NCI-H187 (cell line): ENCODE measurements at regions not wholly inside any gene's neighbourhood (a gene's known extent, or its start where the extent isn't known, plus 50 kb on each side); places are given as distances from the start of the nearest gene placed in this dataset.
"Not testable (repeated sequence)": the region's sequence is repeated elsewhere in the genome, so short reads cannot be mapped to it uniquely, and the experiment has no call there.

ENCODE experiments used
- DNase-seq, 2 experiments: peaks; one replicate each; lab custom pipeline; 2025; lab: John Stamatoyannopoulos, UW

DNA sequence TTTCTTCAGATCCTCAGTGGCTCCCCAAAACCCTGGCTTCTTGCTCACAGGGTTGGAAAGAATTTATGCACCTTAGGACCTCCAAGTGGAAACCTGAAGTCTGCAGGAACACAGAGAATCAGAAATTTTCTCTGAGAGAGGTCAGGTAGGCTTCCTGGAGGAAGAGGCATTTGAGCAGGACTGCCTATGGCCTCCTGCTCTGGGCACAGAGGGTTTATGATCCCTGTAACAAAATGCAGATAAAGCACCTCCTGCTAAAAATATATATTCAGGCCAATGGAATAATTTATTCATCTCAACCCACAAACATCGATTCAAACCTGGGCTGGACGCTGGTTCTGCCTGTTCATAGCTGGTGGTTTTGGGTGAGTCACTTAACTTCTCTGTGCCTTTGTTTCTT is 68.1 kb upstream of the FGF3 start:
- DNase-seq: no peak

DNA sequence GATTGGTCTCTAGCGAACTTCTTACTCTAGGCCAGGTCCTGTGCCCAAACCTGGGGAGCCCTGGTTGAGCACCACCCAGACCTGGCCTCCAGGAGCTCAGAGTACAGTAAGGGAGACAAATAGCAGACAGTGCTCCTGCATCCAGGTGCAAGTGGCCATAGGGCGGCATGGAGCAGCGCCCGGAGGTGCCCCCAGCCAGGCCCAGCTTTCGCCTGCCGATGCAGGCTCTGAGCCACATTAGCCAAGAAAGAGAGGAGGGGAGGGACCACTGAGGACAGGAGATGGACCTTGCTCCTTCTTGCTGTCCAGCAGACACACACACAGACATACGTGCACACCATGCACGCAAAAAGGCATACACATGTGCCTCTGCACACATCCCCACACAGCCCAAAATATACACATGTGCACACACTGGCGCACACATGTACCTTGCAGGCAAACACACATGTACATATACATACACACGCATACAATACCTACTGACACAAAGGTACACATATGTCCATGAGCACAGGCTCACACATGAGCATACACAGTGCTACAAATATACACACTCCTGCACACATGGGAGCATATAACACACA is 68.7 kb upstream of the FGF3 start:
- DNase-seq: no peak

DNA sequence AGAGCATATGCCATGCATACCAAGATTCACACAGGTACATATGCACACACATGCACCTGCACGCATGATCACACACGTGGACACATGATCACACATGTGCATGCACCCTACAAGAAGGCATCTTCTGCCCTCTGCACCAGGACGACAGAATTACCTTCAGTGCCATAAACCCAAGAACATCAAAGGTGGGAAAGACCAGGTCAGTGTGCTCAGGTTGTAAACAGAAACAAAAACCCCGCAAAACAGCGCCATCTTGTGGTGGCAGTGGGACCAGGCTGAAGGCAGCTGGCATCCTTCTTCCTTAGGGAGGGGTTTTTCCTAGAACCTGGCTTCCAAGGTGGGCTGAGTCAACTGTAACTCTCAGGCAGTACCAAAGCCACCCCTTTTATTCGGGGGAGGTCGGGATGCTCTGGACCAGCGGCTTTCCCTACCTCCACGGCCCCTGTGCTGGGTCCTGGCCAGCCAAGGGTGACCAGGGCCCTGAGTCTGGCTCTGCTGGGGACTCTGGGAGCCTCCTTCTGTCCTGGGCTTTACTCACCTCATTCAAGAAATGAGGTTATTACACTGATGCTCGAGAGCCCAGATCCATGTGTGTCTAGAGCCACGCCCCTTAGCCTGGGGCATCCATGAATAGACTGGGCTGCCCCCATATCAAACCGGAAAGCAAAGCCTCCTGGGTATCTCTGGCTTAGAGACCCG is 69.4 kb upstream of the FGF3 start:
- peak; percentile 24 to 38 for DNase-seq

DNA sequence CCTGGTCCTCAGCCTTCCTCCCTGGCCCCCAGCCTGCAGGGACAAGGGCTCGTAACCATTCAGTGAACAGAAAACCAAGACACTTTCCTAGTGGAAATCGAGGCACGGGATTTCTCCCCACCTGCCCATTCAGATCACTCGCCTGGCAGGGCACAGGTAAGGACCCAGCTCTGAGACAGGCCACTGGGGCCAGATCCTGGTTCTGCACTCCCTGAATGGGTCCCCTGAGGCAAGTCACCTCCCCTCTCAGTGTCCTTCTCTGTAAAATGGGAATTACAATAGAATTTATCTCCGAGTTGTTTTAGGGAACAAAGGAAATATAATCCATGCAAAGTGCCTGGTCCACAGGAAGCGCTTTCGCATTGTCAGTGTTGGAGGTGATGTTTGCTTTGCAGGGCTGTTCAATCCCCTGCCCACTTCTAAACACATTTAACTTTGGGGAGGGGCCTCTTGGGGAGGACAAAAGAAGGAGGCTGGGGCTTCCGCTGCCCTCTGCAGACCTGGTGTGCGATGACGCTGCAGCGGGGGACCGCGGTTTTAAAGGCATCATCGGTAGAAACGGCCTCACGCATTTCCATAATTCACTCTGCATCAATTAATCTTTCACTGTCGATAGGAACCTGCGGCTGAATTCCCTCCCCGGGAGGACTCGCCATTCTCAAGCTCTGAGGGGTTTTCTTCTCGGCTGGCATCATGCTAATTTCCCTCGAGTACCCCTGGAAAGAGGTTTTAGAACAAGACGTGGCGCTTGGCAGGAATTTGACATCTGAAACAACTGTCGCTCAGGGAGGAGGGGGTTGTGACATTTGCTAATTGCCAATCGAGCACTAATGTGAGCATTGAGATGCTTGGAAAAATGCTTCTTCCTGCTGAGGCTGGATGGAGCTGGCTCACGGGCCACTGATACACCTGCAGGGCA is 70.4 kb upstream of the FGF3 start:
- DNase-seq: no peak

DNA sequence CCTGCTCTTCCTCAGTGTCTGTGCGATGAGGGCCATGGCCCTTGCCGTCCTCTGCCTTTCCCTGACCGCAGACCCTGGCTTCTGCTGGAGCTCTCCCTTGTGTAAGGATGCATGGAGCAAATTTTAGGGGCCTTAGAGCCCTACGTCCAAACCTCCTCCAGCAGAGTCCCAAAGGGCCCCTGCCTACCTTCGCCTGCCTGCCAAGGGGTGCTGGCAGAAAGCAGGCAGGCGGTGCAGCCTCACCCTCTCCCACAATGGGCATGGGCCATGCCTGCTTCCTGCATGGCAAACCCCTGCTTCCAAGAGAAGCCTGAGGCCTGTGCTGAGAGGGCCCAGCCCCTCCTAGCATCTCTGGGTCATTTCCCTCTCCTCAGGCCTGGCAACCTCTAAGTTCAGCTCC is 71.3 kb upstream of the FGF3 start:
- no peak for DNase-seq

DNA sequence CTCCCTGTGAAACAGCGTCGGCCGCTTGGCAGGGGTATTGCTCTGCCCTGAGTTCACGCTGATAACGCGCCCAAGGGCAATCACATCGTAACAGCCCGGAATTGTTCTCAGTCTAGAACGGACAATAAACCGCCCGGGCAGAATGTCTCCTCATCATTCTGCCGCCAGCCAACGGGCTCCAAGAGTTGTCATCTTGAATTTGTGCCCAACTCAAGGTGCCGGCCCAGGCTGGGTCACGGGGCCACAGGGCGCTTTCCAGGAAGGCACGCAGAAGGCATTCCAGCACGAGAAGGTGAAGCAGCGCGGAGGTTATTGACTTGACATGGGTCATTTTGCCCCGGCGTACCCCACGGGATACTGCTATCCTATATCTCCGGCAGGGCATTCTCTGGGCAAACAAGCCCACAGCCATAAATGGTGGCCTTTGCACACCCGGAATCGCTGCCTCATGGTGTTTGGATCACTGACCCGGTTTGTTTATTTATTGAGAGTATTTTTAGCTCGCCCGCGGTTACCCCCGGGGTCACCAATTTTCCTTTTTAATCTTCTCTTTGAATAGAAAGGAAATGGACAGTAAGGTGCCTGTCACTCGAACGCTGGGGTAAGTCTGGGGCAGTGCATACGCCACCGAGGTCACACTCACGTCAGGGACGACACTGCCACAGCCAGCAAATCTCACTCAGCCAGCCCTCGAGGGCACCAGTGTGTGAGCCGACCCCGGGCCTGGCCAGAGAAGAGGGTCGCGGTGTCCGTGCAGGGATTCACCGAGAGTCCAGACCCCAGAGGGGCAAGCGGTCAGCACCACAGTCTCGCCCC is 72.4 kb upstream of the FGF3 start:
- DNase-seq: no peak

DNA sequence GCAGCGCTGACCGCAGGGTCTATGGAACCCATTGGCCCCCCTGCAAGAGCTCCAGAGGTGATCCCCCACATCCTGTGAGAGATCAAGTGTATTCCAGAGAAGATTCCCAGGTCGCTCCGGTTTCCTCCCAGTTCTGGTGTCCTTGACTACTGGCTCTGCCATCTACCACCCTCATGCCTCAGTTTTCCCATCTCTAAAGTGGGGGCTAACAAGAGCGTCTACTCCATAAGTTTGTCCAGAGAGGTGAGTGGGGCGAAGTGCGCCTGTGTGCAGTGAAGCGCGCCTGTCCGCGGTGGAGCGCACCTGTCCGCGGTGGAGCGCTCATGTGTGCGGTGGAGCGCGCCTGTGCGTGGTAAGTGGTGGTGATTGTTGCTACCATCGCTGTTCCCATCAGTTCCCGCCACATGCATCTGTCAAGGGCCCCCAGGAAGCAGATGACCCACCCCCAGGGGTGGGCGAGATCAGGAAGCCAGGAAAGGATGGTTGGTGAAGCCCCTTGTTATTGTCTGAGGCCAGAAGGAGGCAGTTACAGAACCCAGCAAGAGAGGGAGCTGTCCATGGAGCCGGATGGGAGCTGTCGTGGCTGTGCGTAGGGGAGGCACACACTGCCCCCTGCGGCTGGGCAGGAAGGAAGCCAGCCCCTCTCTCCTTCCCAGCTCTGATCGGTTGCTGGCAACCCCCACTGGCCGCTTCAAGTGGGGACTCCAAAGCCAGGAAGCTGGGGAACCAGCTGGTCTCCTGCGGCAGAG is 73.2 kb upstream of the FGF3 start:
- no peak for DNase-seq

- DNase-seq: no peak
Measured at GRCh38 chr11:69892986-69893555, 73.9 kb upstream of the FGF3 start.

DNA sequence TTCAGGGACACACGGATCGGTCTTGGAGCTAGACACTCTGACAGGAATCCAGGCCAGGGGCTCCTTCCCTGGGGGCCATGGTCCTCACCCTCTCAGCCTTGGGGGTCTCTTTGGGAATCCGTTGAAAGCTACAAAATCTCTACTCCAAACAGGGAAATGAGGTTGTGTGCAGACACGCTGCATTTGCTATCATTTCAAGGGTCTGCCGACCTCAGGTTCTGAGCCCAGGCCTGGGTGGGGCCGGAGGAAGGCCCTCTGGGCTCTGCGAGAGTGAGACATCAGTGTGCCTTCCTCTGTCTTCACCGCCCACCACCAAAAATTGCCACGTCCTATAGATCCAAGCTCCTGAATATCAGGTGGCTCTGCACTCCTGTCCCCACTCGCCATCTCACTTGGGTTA is 74.4 kb upstream of the FGF3 start:
- no peak for DNase-seq

- DNase-seq: no peak
Measured at GRCh38 chr11:69894181-69894611, 75.0 kb upstream of the FGF3 start.

- no peak for DNase-seq
Measured at GRCh38 chr11:69894648-69895047, 75.4 kb upstream of the FGF3 start.

DNA sequence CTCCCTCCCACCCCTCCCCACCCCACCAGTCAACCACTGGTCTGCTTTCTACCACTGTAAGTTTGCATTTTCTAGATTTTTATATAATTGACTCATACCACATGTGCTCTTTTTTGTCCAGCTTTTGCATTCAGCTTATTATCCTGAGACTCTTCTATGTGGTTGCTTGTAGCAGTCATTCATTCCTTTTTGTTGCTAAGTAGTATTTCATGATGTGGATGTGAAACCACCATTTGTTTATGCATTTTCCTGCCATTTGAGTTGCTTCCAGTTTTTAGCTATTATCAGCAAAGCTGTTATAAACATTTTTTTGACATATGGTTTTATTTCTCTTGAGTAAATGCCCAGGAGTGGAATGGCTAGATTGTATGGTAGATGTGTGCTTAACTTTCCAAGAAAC is 77.0 kb upstream of the FGF3 start:
- no peak for DNase-seq

DNA sequence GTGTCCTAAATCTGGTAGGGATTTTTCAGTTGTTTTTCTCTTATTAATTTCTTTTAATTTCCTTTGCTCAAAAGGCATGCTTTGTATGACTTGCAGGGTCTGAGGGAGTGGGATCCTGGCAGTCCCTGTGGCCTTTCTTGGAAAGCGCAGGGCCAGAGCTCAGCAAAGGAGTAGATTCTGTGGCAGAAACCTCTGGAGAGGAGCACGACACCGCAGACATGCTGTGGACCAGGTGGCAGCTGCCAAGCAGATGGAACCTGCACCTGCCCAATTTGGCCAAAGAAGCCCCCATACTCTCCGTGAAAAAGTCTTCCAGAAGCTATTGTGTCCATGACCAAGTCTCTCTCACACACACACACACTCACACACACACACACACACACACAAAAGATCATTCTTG is 78.9 kb upstream of the FGF3 start:
- no peak for DNase-seq

DNA sequence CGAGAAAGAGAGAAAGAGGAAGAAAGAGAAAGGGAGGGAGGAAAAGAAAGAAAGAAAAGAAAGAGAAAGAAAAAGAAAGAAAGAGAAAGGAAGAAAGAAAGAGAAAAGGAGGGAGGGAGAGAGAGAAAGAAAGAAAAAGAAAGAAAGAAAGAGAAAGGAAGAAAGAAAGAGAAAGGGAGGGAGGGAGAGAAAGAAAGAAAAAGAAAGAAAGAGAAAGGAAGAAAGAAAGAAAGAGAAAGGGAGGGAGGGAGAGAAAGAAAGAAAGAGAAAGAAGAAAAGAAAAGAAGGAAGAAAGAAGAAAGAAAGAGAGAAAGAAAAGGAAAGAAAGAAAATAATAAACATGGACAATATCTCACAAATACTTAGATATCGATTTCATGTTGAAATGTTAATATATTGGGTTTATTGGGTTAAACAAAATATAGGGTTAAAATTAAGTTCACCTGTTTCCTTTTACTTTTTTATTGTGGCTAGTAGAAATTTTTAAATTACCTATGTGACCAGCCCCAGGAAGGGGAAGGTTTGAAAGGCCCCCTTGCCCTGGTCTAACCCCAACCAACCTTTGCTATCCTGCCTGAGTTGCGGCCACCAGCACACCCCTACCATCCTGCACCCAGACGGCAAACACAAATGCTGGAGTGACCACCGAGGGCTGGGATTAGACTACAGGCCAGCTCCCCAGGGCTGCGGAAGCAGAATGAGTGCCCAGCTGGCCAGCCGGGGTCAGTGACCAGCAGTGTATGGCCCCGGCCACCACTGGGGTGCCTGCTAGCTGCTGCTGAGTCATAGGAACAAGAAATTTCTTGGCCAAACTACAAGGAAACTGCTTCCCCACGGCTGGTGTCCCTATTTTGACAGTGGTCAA is 81.0 kb upstream of the FGF3 start:
- DNase-seq: no peak

- DNase-seq: not testable (repeated sequence)
Measured at GRCh38 chr11:69900822-69901302, 81.6 kb upstream of the FGF3 start.

GRCh38 chr11:69902337-69902736 is 83.1 kb upstream of the FGF3 start:
- DNase-seq: no peak

GRCh38 chr11:69903211-69903610 is 84.0 kb upstream of the FGF3 start:
- no peak for DNase-seq

GRCh38 chr11:69904161-69904973 is 85.2 kb upstream of the FGF3 start:
- DNase-seq: no peak

DNA sequence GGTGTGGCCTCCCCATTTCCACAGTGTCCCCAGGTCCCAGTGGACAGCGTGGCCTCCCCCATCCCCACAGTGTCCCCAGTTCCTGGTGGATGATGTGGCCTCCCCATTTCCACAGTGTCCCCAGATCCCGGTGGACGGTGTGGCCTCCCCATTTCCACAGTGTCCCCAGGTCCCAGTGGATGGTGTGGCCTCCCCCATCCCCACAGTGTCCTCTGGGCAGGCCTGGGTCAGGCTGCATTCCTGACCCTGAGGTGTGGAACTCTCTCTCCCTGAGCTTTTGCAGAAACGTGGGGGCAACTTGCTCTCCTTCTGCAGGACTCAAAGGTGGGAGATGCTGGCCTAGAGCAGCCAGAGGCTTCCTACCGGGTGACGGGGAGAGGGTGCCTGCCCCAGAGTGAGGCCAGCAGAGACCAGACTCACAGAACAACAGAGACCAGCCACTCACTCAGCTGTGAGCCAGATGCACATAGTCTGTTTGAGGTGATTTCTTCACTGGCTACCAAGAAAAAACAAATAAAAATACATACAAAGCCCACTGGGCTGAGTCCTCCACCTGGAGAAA is 85.8 kb upstream of the FGF3 start:
- DNase-seq: no peak
